Stimulated activated CD8-positive, alpha-beta memory T cell treated with anti-CD3 and anti-CD28 coated beads, Interleukin-2, amount 100 ng/mL, for 48 hours (primary cell): ENCODE measurements at regions not wholly inside any gene's neighbourhood (a gene's known extent, or its start where the extent isn't known, plus 50 kb on each side); places are given as distances from the start of the nearest gene placed in this dataset.

Experiments used
- DNase-seq, 2 donors: peaks; one replicate each; pipeline ENCODE4 v3.0.0-alpha.2; 2020; ENCODE audit warnings: low read depth in 2 of 2

- DNase-seq, result no peak
These were observed 488.3 kb upstream of the GOLIM4 start for GRCh38 chr3:168583977-168584376.

DNA sequence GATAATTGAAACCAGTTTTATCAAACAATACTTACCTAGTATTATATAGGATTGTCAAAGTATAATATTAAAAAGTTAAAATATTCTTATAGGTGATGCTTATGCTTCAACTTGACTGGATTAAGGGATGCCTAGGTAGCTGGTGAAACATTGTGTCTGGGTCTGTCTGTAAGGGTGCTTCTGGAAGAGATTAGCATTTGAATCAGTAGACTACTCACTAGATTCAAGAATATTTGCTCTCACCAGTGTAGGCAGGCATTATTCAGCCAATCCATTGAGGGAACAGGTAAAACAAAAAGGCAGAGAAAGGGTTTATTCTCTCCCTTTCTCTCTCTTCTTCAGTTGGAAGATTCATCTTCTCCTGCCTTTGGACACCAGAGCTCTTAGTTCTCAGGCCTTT, 486.8 kb upstream of the GOLIM4 start:
- DNase-seq, result no peak

DNA sequence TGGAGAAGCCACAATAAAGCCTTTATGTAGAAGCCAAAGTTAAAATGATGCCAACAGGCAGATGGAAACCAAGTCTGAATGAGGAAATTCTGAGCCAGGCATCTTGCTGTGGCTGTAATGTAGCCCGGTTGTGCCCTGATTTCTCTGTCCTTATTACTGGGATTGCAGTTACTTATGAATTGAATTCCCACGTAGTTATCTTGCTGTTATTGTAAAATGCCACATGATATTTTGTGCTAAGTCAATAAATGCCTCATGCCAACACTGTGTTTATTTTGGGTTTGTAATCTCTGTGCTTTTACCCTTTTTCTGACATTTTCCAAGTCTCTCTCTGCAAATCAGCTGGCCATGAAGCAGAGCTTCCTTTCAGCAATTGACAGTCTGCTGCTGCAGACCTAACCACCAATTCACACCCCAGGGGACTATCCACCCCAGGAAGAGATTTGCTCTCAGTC, 486.1 kb upstream of the GOLIM4 start:
- no peak for DNase-seq

DNA sequence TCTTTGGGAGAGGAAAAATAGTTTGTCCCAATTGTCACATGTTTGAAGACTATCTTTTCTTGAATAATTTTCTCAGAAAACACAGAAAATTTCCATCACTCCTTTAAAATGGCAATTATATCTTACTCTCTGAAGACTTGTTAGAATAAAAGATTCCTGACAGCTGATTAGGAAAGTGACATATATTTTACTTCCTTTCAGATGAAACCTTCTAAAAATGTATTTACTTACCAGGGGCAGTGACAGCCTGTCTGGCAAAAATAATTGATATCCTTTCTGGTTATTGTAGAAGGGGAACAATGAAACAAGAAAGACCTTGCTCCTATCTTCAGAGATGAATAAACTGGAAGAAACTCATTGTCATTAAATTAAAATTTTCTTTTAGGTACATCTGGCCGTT, 483.3 kb upstream of the GOLIM4 start:
- no peak for DNase-seq

DNA sequence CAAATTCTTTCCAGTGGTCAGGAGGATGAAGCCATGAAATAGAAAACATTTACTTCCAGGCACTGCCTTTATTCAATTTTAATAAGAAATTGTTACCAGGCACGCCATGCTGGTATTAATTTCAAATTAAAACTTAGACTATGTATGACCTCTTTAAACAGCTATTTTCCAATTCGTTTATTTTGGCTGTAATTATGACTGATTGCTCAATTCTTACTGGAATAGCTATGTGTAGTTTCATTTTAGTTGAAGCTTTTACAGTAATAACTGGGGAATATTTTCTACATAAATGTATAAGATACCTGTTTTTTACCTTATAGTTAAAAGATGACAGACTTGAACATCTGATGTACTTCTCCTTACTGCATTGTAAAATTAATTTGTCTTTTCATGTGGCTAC, 480.0 kb upstream of the GOLIM4 start:
- DNase-seq, result no peak

GRCh38 chr3:168574455-168575158, 478.9 kb upstream of the GOLIM4 start:
- no peak for DNase-seq

DNA sequence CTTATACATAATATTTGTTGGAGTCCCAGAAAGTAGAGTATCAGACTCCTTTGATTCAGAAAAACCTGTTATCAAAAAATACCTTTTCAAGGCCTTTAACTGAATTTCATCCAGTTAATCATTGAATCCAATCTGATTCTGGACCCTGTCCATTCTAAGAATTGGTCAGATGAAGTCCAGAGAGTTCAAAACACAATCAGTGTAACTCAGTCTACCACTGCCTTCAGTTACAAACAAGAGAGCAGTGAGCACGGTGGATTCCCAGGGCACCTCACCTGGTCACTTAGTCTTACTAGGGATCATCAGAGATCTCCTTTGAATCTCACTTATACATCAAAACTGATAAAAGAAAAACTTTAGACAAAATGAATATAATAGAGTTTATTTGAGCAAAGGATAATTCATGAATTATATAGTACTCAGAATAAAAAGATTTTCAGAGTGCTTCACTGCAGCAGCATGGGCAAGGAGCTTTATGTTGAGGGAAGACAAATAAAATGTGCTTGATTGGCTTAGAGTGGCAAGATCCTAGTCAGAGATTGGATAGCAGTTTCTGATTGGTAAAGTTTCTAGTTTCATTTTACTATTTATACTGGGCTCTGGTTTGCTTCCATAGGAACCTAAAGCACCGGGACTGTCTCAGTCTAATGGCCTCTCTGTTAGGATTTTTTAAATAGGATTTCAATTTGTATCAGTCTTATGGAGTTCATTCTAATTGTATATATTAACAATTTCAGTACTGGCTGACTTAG, 474.9 kb upstream of the GOLIM4 start:
- DNase-seq, result no peak

DNA sequence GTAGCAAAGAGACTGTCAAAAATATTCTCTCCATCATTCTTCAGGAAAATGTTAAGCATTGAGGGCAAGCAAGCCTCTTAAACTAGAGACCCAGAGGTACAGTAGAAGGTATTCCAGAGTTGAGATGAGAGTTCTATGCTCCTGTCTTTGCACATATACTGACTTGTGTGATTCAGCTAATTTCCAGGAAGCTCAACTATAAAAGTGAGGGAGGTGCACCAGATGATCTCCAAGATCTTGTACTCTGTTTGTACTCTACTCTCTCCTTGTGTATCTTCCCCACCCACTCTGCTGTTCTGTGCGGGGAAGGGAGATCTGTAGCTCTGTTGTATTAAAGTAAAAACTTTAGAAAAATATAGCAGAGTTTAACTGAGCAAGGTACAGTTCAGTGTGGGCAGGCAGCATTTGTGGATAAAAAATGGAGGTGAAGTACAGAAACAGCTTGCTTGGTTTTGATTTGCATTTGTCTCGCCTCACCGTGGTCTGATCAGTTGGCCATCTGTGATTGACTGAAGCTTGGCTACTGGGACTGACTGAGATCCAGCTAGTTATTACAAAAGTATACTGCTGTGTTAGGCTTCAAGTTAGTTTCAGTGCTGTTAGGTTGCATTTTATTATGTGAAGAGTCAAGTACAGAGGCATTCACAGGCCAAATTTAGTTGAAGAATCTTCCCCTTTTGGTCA, 463.1 kb upstream of the GOLIM4 start:
- DNase-seq, result no peak

- DNase-seq, result no peak
These were observed 456.5 kb upstream of the GOLIM4 start for GRCh38 chr3:168552251-168552650.

DNA sequence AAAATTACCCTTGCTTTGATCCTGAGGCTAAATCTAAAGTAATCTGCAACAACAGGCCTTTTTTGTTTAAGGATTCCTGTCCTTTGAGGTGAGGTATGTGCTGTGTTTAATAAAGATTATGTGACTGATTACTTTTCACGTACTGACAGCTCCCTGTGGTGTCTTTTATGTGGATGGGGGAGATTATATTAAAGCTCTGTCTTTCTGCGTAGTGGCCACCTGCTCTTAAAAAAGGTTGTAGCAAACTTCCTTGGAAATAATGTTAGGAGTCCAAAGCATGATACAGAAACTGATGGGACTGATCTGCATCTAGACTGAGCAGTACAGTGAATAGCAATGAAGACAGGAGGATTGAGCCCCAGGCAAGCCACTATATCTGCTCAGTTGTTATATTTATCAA, 453.0 kb upstream of the GOLIM4 start:
- no peak for DNase-seq

DNA sequence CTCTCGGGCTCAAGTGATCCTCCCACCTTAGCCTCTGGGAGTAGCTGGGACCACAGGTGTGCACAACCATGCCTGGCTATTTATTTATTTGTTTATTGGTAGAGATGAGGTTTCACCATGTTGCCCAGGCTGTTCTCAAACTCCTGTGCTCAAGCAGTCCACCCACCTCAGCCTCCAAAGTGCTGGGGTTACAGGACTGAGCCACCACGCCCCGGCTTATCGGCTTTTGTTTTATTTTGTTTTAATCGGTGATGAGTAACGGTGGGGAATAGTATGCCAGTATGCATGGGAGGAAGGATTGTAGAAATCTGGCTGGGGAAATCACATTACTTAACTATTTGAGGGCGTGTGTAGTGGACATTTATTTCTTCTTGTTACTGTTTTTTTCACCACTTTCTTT, 451.0 kb upstream of the GOLIM4 start:
- DNase-seq, result no peak

GRCh38 chr3:168545591-168545990, 449.9 kb upstream of the GOLIM4 start:
- DNase-seq, result no peak

DNA sequence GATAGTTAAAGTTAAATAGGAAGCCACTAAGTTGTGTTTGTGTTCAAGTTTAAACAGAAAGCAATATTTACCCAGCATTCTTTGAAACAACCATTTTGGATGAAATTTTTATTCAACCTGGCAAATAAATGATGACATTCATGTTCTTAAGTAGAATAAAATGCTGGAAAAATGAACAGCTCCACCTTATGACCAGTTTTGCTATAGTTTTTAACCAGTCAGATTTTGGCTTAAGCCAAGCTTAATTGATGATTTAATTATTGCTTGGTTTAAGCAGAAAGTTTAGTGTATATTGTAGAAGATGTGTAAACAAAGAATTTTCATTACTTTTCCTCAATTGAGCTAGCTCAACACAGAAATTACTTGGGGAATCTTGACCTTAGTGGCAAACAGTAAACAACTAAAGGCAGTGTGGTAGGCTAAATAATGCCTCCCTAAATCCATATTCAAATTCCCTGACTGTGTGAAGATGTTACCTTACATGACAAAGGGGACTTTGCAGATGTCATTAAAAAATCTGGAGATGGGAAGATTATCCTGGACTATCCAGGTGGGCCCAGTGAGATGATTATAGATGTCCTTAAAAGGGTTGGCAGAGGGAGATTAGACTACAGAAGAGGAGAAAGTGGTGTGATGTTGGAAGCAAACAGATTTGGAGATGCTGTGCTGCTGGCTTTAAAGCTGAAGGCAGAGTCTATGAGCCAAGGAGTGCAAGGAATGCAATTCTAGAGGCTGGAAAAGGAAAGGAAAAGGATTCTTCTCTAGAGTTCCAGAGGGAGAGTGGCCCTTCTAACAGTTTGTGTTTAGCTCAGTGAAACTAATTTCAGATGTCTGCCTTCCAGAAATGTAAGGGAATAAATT, 448.6 kb upstream of the GOLIM4 start:
- no peak for DNase-seq

- DNase-seq, result no peak
These were observed 445.0 kb upstream of the GOLIM4 start for GRCh38 chr3:168540726-168541125.

DNA sequence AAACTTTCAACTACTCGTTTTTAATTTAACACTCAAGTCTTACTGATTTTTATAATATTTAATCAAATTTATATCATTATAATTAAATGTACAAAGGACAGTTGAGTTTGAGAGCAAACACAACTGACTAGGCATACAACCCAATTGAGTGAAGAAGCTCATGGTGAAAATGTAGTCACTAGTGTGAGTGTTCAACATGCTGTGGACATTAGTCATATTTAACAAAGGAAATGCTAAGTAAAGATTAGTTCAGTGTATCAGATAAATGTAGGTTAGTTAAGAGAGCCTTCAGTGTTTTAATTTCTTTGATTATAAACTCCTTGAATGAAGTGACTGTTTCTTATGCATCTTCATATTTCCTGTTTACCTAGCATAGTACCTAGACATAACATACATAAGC, 444.2 kb upstream of the GOLIM4 start:
- DNase-seq, result no peak

- no peak for DNase-seq
These were observed 439.0 kb upstream of the GOLIM4 start for GRCh38 chr3:168534761-168535160.

DNA sequence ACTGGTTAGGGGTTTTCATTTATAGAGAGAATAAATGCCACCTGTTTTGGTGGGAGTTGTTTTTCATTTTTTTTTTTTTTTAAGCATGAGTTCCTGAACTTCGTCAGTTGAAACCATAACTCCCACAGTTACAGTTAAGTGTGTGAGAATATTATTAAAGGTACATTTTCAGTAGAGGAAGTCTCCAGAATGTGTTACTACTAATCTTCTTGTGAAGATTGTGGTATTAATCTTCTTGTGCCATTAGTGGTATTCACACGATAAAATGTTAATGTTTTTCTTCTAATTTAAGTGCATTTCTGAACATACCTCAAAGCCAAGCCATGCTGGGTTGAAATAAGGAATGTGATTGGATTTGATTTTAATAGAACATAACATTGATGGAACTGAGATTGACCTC, 437.9 kb upstream of the GOLIM4 start:
- no peak for DNase-seq

DNA sequence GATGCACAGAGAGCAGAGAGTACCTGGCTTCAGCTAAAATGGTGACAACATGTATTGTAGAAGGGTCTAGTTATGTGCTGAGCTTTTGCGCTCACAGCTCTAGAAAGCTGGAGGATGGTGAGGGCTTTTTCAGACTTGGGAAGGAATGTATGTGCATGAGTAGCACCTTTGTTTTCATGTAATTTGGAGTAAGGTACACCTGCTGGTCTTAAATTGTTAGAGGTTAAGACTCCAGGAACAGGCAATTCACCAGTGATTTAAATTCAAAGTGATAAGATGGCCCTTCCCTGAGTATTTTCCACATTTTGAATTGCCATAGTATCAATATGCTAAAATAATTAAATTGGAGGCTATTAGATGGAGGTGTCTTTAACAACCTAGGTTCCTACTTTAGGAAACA, 436.4 kb upstream of the GOLIM4 start:
- DNase-seq, result no peak

DNA sequence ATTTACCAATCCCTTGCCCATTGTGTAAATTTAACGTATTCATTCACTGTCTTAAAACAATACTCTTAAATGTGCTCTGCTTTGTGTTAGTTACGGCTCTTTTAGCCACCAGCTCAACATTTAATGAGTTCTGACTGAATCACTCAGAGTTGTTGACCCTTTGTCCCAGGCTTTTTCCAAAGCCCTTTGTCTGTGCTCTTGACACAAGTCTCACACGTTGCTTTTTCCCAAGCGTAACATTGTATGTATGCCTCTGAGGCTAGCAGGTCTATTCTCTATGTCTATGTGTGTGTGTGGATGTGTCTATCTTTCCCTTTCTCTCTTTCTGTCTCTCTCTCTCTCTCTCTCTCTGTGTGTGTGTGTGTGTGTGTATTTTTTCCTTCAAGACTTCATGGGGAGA, 435.4 kb upstream of the GOLIM4 start:
- DNase-seq, result no peak

DNA sequence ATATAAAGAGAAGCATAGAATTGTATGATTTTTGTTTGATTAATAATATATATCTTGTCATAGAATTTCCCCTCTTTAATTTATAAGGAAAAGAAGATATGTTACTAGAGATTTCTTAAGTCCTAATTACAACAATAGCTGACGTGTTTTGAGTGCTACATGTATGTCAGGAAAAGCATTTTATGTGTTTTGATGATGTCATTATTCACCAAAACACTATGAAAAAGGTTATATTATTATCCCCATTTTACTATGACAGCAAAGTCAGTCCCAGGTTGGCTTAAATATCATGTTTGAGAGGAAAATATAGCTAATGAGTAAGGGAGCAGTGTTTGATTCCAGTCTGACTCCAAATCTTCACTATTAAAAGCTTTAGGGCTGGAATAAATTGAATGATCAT, 428.4 kb upstream of the GOLIM4 start:
- no peak for DNase-seq

DNA sequence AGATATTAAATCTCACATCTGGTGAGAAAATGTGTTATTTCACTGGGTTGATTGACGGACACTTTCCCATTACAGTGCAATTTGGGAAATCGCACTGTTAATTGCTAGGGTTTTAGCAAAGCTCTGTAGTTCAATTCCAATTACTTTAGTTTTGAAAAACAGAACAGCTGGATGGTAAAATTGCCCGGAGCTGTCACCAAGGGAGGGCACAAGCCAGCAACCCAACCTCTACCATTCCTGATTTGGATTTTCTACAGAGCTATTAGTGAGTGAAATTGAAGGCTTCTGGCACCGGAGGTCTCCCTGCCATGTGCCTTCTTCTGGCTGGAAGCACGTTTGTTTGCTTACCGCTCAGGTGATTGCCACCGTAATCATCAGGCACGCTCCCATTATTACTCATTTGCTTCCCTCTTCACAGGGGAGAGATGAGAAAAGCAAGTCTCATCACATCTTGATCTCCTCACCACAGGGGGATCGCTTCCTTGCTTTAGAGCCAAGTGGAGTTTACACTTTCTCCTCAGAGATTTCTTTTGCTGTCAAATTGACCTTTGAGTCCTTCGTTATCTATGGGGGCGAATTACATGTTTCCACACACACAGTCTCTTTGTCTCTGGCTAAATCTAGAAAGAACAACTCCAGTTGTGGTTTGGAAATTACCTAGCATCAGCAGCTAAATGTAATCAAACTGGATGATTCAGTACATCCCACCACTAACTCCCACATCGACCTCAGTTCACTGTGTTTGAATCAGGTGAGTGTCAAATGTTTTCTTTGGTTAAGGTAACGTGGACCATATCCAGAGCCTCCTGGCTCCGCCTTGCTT, 421.7 kb upstream of the GOLIM4 start:
- DNase-seq, result no peak
